OCI-LY3 (cell line): ENCODE measurements at regions not wholly inside any gene's neighbourhood (a gene's known extent, or its start where the extent isn't known, plus 50 kb on each side); places are given as distances from the start of the nearest gene placed in this dataset.

Experiments
- EZH2phosphoT487 ChIP-seq: fragments of 200-600 bp; shearing (Covaris generic); IDR thresholded peaks from 2 replicates; pipeline ENCODE4 v1.6.1; 2018; ENCODE audit warnings: antibody characterized with exemption, mixed run types, low read depth
- TF ChIP-seq, protein P1 (sequence below): fragments of 200-600, 300-600 bp; sonication (generic); IDR thresholded peaks from 2 replicates; pipeline ENCODE4 v1.5.1; 2014; ENCODE audit warnings: antibody characterized with exemption, low read length, low read depth

GRCh38 chr10:71044720-71045119 lies 156.4 kb upstream of the PCBD1 start:
- TF ChIP-seq, protein P1, sequence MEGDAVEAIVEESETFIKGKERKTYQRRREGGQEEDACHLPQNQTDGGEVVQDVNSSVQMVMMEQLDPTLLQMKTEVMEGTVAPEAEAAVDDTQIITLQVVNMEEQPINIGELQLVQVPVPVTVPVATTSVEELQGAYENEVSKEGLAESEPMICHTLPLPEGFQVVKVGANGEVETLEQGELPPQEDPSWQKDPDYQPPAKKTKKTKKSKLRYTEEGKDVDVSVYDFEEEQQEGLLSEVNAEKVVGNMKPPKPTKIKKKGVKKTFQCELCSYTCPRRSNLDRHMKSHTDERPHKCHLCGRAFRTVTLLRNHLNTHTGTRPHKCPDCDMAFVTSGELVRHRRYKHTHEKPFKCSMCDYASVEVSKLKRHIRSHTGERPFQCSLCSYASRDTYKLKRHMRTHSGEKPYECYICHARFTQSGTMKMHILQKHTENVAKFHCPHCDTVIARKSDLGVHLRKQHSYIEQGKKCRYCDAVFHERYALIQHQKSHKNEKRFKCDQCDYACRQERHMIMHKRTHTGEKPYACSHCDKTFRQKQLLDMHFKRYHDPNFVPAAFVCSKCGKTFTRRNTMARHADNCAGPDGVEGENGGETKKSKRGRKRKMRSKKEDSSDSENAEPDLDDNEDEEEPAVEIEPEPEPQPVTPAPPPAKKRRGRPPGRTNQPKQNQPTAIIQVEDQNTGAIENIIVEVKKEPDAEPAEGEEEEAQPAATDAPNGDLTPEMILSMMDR: no peak
- no peak for TF ChIP-seq EZH2phosphoT487
